ENCODE measurements at regions not wholly inside any gene's neighbourhood (a gene's known extent, or its start where the extent isn't known, plus 50 kb on each side); places are given as distances from the start of the nearest gene placed in this dataset.

DNA sequence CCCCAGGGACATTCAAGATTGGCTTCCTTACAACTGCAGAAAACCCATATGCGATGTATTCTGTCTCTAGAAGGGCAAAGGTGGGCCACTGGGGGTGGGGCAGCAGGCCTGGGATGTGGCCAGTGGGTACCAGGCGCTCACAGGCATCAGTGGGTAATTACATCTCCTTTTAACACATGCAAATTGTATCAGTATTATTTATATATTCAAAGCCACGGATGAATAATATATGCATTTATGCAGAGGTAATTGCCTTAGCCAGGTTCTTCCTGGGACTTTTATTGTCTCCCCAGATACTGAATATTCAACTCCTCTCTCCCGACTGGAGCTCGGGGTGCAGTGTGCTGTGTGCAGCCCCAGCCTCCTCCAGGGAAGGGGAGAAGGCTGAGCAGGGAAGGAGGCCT is 109.4 kb upstream of the MVB12B start:
- TF ChIP-seq CTCF (IDR thresholded peaks at IDR 0.05; ENCODE audit: insufficient read depth, low read length): no peak
- TF ChIP-seq GABPA (IDR thresholded peaks at IDR 0.05; ENCODE audit: low read depth): no peak
- TF ChIP-seq POLR2AphosphoS5 (IDR thresholded peaks at IDR 0.05; ENCODE audit: low read depth): no peak

Data from HL-60 (cell line).